Left lobe of liver (tissue), 2 donors: ENCODE measurements at regions not wholly inside any gene's neighbourhood (a gene's known extent, or its start where the extent isn't known, plus 50 kb on each side); places are given as distances from the start of the nearest gene placed in this dataset.

ENCODE experiments used
- ATAC-seq: fragments of 200-7000 bp; cut with Tn5 transposase; one replicate; pipeline ENCODE4 v1.9.1; 2020; ENCODE audit warnings: mild to moderate bottlenecking, moderate library complexity
- DNase-seq: peaks from one replicate; pipeline ENCODE4 v3.0.0-alpha.2; 2020; ENCODE audit warnings: low spot score
- donor health status: DM: no; HTN: no; CAD: no; lungs with moderate emphysema.
- donor health status: DM: no; HTN: yes; CAD: no.

DNA sequence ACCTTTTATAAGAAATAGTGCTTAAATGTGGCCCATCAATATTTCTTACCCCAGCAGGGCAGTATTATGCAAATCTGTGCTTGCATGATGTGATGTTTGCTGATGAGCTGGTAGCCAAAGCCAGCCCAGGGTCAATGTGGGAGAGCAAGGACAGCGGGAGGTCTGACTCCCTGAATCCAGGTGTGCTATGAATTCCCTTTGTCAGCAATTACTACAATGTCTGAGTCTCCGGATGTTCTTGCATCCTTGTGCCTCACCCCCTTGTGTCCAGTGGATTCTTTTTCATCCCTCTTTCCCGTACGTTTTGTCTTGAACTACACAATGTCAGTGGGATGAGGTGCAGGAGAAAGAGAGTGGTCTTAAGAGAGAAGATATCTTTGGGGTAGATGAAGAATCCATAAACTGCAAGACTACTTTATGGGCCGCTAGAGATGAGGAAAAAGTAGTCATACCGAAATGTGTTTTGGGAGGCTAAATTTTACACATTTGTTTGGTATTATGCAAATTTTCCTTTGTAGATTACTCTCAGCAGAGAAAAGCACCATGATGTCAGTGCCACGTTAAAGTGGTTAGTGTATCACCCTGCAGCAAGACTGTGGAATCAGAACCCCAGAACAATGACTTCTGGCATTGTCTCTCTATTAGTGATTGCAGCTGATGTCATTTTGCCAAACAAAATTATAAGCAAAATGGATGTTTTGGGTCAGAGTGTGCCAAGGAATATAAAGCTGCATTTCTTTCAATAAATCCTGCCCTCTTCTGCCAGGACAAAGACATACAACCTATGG is 53.5 kb upstream of the TSHZ3 start:
- no peak for DNase-seq
- ATAC-seq = no peak

DNA sequence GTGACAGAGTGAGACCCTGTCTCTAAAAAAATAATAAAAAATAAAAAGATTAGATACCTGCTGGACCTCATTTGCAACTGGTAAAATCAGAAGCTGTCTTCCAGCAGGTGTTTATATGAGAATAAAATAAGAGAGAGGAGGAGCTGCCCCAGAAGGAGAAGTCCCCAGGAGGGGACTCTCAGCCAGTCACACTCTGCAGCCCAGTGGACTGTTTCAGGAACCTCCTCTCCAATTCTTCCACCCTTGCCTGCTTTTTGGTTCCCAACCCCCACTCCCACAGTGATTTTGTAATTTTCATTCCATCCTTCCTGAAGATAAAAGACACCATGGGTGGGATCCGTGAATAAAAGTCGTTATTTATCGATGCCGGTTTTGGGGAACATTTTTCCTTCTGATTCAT is 56.9 kb upstream of the TSHZ3 start:
- DNase-seq = no peak
- no peak for ATAC-seq

DNA sequence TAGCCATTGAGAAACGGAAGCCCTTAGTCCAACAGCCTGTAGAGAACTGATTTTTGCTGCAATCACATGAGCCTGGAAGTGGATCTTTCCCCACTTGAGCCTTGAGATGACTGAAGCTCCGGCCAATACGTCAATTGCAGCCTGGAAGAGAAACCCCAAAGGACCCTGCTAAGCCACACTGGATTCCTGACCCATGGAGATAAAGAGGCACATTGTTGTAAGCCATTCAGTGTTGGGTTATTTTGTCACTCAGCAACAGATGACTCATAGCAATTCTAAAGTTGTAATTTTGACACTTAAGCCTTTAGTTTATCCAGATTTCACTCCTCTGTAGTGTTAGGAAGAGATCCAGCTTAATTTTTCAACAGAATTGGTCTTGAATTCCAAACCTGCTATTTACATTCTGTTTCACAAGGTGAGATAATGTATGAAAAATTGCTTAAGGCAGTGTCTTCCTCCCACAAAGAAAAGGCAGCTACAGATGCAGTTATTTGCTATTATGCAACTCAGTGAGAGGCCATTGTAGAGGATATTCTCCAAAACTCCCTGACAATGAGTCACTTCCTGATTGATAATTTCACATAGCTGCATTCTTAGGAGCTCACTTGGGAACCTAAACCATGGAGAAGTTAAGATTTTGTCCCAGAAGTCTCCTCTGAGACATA is 59.4 kb upstream of the TSHZ3 start:
- ATAC-seq (no peak), DNase-seq (no peak)

DNA sequence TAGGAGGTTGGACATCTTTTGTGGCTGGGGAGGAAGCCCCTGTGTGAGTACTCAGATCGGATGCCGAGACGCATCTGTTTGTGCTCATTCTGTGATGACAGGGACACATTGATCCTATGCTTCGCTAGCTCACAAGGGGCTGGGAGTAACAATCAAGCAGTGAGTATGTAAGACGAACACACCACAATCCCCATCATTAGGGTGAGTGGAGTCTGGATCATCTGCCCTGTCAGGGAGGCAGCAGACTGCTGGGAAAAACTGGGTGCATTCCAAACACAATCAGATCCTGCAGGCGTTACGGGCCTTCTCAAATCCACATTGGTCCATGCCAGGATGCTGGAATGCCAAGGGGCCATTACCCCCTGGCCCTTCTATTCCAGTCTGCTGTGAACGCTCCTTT is 64.1 kb upstream of the TSHZ3 start:
- DNase-seq = no peak
- ATAC-seq = no peak

DNA sequence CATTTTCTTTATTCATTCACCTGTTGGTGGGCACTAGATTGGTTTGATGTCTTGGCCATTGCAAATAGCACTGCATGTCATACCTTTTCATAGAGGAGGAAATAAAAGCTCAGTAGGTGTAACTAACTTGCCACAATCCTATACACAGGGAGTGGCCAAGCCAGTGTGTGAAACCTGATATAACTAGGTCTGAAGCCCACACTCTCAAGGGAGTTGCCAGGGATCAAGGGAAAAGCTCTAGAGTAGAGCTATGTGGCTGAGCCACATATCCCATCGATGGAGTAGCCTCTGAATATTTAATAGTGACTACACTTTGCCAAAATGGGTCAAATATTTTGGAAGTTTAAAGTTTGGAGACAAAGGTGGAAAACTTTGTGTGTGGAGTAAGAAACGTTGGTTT is 66.1 kb upstream of the TSHZ3 start:
- DNase-seq (no peak), ATAC-seq (no peak)

DNA sequence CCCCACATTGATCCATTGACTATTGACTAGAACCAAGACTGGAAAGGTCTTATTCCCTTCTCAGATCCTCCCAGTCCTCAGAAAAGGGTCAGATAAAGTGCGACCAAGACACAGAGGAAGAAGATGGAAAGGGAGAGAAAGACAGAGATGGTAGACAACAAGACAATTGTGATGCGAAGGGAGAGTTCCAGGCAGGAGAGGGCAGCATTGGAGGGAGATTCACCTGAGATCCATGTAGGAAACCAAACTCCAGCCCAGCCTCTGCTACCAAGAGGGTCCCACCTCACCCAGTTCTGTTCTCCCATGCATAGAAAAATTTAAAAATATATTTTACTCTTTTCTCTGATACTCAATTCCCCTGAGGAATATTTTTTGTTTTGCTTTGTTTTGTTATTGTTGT is 67.3 kb upstream of the TSHZ3 start:
- DNase-seq = no peak
- no peak for ATAC-seq

DNA sequence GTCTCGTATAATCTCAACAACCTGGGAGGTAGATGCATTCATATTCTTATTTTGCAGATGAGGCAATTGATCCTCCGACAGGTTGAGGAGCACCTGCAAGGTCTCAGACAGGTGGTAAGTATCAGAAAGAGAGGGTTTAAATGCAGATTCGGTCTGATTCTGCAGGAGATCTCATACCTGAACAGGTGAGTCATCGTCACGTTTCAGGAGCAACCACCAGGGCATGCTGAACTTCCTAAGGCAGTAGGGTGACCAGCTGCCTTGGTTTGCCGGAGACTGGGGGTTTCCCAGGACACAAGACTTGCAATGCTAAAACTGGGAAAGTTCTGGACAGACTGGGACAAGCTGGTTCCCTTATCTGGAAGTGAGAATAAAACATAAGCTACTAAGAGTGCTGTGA is 68.8 kb upstream of the TSHZ3 start:
- ATAC-seq = no peak
- no peak for DNase-seq

DNA sequence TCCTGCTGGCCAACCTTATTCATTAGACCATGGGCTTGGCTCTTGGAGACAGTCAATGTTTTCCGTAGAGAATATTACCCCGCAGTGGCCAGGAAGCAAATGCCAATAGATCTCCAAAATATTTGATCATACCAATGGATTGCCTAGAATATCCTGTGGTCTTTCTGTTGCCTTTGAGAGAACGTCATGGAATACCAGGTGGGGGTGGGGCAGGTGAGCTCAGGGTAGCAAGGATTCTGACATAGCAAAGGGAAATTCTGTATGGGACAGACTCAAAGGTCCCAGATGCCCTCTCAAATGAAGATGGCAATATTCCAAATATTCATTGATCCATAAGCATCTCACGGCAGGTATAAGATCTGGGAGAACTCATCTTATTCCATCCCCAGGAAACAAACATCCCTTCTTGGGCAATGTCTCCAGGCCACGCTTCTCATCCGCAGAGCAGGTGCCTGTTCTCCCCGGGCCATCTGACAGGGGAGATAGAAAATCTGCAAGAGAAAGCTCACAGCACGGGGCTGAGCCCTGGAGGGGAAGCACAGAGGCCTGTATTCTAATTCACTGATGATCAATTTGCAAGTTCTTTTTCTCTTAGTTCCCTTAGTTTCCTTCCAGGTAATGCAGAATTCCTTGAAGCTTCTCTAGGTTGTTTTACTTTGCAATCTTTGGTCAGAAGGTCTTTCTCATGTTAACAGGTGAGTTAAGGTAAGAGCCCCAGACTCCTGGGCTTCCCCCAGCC is 69.6 kb upstream of the TSHZ3 start:
- ATAC-seq (no peak), DNase-seq (no peak)

DNA sequence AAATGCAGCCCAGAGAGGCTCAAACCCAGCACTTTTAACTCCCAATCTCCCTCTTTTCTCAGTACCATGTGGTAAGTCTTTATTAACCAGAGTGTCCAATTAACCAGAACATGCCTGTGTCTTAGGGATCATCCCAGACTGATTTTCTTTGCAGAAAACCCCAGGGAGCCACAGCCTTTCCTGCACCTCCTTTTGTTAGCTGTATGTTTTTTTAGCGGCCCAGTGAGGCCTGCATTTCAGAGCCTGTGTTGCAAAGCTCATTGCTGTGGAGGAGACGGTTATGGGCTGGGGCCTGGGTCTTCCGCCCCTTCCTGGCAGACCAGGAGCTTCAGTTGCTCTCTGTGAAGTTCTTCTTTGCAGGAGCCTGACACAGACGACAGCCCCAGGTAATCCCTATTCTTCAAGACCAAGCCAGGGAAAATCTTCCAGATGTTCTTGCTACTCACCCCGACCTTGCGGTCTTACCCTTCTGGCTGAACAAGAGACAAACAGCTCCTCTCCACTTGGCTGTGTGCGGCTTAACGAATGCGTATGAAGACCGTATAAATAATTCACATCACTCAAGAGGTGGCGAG is 70.7 kb upstream of the TSHZ3 start:
- ATAC-seq = no peak
- DNase-seq = no peak

DNA sequence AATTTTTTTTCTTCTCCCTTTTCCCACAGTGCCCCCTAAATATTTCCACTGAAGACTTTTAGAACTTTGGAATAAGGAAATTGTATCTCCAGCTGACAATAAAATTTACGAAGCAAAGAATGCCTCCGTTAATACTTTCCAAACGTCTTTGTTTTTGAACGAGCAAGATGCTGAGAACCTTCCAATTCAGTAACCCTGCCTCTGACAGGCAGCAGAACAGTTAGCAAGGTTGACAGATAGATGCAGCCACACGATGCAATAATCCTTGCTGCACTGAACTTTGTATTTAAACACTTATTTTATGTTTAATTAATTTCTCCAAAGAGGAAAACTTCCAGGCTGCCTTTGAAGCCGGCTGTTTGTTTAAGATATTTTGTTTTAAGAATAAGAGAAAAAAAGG is 71.8 kb upstream of the TSHZ3 start:
- DNase-seq (no peak), ATAC-seq (no peak)

DNA sequence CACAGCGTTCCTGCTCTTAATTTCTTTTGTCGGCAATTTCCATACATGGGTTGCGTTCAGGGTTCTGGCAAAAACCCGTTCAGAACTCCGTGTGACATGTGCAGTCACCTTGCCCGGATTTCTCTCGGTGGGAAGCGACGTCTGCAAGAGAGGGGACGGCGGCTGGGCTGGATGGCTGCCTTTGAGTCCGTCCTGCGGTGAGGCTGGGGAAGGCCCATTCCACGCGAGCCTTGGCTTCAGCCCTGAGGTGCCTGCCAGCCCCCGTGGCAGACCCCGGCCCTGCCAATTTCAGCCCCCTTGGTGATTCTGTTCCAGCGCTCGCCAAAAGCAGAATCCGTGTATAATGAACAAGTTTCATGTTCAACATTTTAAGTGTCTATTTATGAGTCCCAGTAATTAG is 72.6 kb upstream of the TSHZ3 start:
- ATAC-seq (no peak), DNase-seq (no peak)

DNA sequence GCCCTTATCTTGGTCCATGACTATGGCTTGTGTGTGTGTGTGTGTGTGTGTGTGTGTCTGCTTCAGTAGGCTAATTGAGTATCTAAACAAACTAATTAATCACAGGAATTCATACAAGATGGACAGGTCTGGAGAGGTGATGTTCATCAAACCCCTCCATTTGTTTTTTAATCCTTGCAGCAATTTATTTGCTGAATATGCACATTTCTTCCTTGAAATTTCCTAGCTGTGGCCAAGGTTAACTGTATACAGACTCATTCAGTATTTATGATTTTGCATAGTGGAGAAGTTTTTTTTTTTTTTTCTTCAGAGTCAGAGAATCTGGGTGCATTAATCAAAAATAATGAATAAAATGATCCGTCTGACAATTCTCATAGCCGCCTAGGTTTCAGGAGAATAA is 74.7 kb upstream of the TSHZ3 start:
- DNase-seq = no peak
- ATAC-seq = no peak

DNA sequence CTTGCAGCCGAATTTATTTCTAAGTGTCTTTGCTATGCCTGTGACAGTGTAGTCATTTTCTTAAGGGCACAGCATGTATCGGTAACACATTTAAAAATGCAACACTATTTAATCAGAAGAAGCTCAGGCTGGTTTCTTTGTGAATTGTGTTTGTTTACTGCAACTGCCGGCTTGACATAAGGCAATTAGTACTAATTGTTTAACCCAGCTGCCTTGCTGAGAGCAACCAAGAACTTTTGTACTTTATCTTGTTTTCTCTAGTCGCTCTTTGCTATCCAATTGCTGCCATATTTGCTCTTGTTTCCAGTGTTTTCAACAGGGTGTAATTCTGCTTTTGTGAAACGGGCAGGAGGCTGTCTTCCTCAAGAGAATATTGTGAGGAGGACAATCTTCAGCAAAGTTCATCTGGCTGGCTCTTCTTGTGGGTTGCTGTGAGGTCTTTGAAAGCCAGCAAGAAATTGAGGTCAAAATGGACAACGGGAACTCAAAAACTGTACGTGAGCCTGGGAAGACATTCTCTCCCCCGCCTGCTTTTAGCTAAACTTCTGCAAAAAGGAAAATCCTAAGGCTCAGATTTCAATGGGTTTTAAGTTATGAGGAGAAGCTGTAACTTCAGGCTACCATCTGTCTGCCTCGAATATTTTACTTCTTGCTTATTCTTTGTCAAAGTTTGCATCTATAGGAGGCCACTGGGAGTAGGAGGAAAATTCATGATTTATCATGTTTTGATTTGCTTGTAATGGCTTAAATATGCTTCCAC is 75.8 kb upstream of the TSHZ3 start:
- ATAC-seq = no peak
- DNase-seq = no peak

DNA sequence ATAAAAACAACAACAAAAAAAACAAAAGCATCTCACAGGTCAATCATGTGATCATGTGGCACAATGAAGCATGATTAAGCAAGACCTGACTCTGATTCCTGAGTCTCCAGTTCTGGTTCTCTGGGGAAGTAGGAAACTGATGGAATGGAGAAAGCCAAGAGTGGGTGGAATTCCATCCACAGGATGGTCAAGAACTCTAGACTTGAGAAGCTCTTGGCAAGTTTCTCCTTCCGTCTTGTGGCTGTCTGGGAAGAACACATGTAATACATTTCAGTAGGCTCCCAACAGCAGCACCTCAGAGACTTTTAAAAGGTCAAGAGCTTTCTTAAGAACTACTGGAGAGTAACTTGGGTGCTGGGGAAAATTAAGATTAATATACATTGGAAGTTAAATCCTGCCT is 78.6 kb upstream of the TSHZ3 start:
- ATAC-seq = no peak
- no peak for DNase-seq

DNA sequence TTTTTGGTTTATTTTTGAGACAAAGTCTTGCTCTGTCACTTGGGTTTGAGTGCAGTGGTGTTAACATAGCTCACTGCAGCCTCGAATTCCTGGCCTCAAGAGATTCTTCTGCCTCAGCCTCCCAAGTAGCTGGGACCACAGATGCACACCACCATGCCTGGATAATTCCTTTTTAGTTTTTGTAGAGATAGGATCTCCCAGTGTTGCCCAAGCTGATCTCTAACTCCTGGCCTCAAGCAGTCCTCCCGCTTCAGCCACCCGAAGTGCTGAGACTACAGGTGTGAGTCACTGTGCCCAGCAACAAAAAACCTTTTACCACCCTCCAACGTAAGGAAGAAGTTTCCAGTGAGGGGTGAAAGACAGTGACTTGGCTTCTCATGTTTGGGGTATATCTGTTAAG is 81.1 kb upstream of the TSHZ3 start:
- DNase-seq (no peak), ATAC-seq (no peak)

DNA sequence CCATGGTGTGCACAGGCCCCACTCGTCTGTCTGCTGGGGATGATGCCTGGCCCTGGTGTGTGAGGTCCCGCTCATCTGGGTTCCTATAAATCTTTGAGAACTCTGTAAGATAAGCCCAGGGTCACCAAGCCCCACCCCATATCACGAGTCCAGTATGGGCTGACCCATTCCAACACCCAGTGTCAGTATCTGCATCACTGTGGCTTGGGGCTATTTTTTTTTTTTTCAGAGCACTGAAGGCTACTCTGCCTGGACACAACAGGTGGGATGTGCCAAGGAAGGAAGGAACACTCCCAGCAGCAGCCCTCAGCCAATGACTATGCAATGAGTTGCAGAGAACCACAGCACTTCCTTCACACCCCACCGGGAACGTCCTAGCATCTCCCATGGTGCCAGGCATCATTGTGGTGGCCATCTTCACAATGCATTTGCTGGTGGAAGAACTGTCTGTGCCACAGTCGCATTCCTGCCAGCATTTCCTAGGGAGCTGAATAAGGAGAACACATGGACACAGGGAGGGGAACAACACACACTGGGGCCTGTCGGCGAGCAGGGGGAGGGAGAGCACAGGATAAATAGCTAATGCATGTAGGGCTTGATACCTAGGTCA is 83.1 kb upstream of the TSHZ3 start:
- DNase-seq (no peak), ATAC-seq (no peak)

DNA sequence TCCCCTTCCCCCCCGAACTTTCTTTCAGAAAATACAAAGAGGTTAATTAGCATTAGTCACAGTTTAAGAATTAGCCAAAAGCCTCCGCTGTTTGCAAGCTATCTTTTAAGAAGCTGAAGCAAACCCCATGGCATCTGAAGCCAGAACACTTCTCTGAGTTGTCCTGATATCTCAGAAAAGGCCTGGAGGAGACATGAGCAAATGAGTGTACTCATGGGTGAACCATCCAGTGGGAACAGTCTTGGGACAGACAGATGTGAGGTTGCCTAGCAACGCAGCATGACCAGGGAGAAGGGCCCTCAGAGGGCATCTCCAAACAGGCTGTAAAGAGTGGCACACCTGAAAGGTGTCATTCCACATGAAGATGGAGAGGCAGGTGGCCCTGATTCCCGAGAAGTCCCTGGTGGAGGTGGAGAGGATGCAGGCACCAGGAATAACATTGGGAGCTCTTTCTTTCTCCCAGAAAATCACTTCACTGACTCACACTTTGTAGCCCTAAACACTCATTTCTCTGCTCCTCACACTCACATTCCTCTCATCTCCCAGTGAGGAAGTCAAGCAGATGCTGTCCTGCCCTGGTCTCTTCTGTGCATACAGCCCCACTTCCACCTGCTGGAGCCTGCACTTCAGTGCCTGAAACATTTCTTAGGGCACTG is 87.0 kb upstream of the TSHZ3 start:
- ATAC-seq = no peak
- no peak for DNase-seq

DNA sequence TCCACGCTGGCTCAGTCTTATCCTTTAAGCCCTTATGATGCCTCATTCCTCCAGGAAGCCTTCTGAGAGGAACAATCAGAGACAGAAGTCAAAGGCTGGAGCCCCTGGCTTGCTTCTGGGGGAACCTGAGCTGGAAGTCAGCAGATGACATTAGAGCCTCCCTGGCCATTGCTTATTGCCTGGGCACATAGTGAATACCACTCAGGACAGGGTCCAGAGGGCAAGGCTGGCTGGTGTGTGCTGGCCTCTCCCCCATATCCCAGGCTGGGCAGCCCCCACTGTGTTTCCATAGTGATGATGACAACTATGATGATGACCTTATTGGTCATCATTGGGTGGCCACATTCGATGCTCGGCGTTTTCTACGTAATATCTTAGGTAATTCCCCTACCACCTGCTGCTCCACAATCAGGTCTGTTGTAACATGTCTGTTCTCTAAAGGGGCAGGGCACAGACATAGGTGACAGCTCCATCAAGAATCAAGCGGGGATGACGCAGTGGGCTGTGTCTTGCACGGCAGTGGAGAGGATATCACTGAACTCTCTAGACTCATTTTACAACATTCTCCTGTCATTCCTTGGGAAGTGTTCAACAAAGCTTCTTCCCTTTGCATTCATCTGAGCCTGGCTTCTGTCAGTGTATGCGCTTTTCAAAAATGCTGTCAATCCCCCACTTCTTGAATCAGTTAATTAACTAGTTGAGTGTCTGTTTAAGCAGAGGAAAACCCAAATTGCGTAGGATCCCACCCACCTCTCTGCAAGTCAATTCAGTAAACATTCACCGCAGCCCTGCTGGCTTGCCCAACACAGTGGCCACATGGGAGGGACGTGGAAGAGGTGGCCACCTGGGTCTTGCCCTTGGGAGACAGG is 89.4 kb upstream of the TSHZ3 start:
- no peak for ATAC-seq
- DNase-seq = no peak

DNA sequence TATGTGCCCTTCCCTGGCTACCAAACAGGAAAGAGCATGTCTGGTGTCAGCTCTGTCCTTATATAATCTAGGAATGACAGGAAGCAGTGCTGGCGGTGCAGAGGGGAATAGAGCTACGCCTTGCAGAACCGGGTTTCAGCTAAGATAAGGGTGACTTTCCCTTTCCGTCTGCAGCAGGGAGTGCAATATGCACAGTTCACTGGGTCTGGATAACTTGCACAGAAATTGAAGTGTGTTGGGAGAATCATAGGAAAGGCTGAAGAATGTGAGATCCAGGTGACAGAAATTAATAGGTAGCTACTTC is 90.0 kb upstream of the TSHZ3 start:
- DNase-seq = no peak
- no peak for ATAC-seq
